H1 (cell line): ENCODE measurements at regions not wholly inside any gene's neighbourhood (a gene's known extent, or its start where the extent isn't known, plus 50 kb on each side); places are given as distances from the start of the nearest gene placed in this dataset.
A peak's percentile ranks its signal among the peaks of the same experiment; 100 is the strongest.

Experiments
- CTCF ChIA-PET: fragments of 300-600 bp; sonication (Branson Sonifier 250); formaldehyde crosslinking; loops from one replicate; lab custom pipeline; 2021; ENCODE audit not compliant: partially characterized antibody; lab: Charles Lee
- POLR2A ChIA-PET: fragments of 300-600 bp; sonication (Branson Sonifier 250); formaldehyde crosslinking; loops from one replicate; lab custom pipeline; 2021; ENCODE audit warnings: inconsistent platforms; ENCODE audit not compliant: partially characterized antibody; lab: Charles Lee
- DNase-seq, 2 experiments: peaks; one replicate each; pipeline versions ENCODE4 v3.0.0 to v3.0.0-alpha.2; 2010 to 2022; ENCODE audit warnings: low spot score in 2 of 2, low read depth in 1 of 2, mixed read lengths in 1 of 2
- FAIRE-seq: peaks from 2 replicates; lab custom pipeline; 2011; peaks lifted over from hg19 to GRCh38; lab: Jason Lieb, UNC
- H2AFZ ChIP-seq: 2 replicates; pipeline ENCODE4 v1.8.1; 2012; ENCODE audit warnings: low read length, inconsistent platforms
- H2AK5ac ChIP-seq: 2 replicates; pipeline ENCODE4 v1.6.1; 2013; ENCODE audit warnings: low read depth, low read length
- H2BK120ac ChIP-seq: replicated peaks from 2 replicates; pipeline ENCODE3; 2013; ENCODE audit warnings: low read depth, low read length, inconsistent platforms
- H2BK12ac ChIP-seq: 2 replicates; pipeline ENCODE4 v1.6.1; 2013; ENCODE audit warnings: low read depth, low read length
- H2BK15ac ChIP-seq: 2 replicates; pipeline ENCODE4 v1.6.1; 2013; ENCODE audit warnings: low read length
- H2BK20ac ChIP-seq: 2 replicates; pipeline ENCODE4 v1.6.1; 2013; ENCODE audit warnings: low read length
- H2BK5ac ChIP-seq: 2 replicates; pipeline ENCODE4 v1.6.1; 2013; ENCODE audit warnings: low read depth, low read length
- H3K14ac ChIP-seq: 2 replicates; pipeline ENCODE4 v1.6.1; 2013; ENCODE audit warnings: inconsistent platforms; ENCODE audit not compliant: insufficient read length
- H3K18ac ChIP-seq: 2 replicates; pipeline ENCODE4 v1.6.1; 2013; ENCODE audit warnings: low read length; ENCODE audit errors: extremely low read depth
- H3K23ac ChIP-seq: 2 replicates; pipeline ENCODE4 v1.6.1; 2013; ENCODE audit warnings: inconsistent platforms; ENCODE audit not compliant: insufficient read length
- H3K23me2 ChIP-seq: 2 replicates; pipeline ENCODE4 v1.6.1; 2013; ENCODE audit warnings: low read depth, low read length
- H3K27ac ChIP-seq: 2 replicates; pipeline ENCODE4 v1.6.1; 2011; ENCODE audit warnings: low read depth, low read length, inconsistent platforms
- H3K27me3 ChIP-seq, 4 experiments: replicated peaks in 1 of 4; 1 replicate in 1 of 4; 2 replicates in 3 of 4; pipeline versions ENCODE4 v1.6.1 to v1.8.1; 2011 to 2013; ENCODE audit warnings: low read length in 3 of 4, mild to moderate bottlenecking in 3 of 4, inconsistent platforms in 2 of 4, mixed read lengths in 2 of 4, moderate library complexity in 1 of 4; ENCODE audit not compliant: control insufficient read depth in 3 of 4, insufficient read depth in 3 of 4; ENCODE audit errors: extremely low read depth in 1 of 4
- H3K36me3 ChIP-seq, 4 experiments: 2 replicates each; pipeline versions ENCODE4 v1.6.1 to v1.8.1; 2011 to 2013; ENCODE audit warnings: mild to moderate bottlenecking in 4 of 4, low read length in 3 of 4, moderate library complexity in 2 of 4, control low read depth in 1 of 4, inconsistent platforms in 1 of 4; ENCODE audit not compliant: insufficient read depth in 4 of 4, control insufficient read depth in 2 of 4
- H3K4ac ChIP-seq: replicated peaks from 2 replicates; pipeline ENCODE3; 2013; ENCODE audit warnings: low read length, low read depth, mixed read lengths, inconsistent platforms; ENCODE audit not compliant: insufficient read length
- H3K4me1 ChIP-seq, 4 experiments: replicated peaks in 1 of 4; 1 replicate in 1 of 4; 2 replicates in 3 of 4; pipeline versions ENCODE4 v1.6.1 to v1.8.1; 2011 to 2013; ENCODE audit warnings: low read length in 3 of 4, inconsistent platforms in 2 of 4, mixed read lengths in 1 of 4; ENCODE audit not compliant: insufficient read depth in 4 of 4, control insufficient read depth in 3 of 4
- H3K4me2 ChIP-seq, 2 experiments: 2 replicates each; pipeline versions ENCODE4 v1.6.1 to v1.8.1; 2011 to 2013; ENCODE audit warnings: low read depth in 2 of 2, low read length in 2 of 2, control low read depth in 1 of 2, inconsistent platforms in 1 of 2, mild to moderate bottlenecking in 1 of 2; ENCODE audit not compliant: insufficient read depth in 1 of 2
- H3K4me3 ChIP-seq, 4 experiments: fragments of 200-600, 300-600 bp in 1 of 4; sonication (generic), shearing (Covaris generic), sonication (Bioruptor Twin) in 1 of 4; 2 replicates each; pipeline versions ENCODE4 v1.5.1 to v1.8.1; 2011 to 2016; ENCODE audit warnings: low read length in 4 of 4, low read depth in 3 of 4, control low read depth in 2 of 4, inconsistent platforms in 2 of 4, mild to moderate bottlenecking in 2 of 4, mixed read lengths in 1 of 4, moderate library complexity in 1 of 4; ENCODE audit not compliant: insufficient read depth in 2 of 4; ENCODE audit errors: extremely low read depth in 1 of 4
- H3K56ac ChIP-seq: replicated peaks from 2 replicates; pipeline ENCODE3; 2013; ENCODE audit warnings: low read depth, mild to moderate bottlenecking, mixed read lengths, low read length, inconsistent platforms; ENCODE audit not compliant: insufficient read length
- H3K79me1 ChIP-seq: 2 replicates; pipeline ENCODE4 v1.6.1; 2013; ENCODE audit warnings: low read depth, low read length, control low read depth
- H3K79me2 ChIP-seq, 2 experiments: 2 replicates each; pipeline versions ENCODE4 v1.6.1 to v1.8.1; 2012 to 2013; ENCODE audit warnings: low read length in 2 of 2, mild to moderate bottlenecking in 2 of 2, inconsistent platforms in 1 of 2; ENCODE audit not compliant: insufficient read depth in 2 of 2, control insufficient read depth in 1 of 2
- H3K9ac ChIP-seq, 4 experiments: replicated peaks in 1 of 4; 1 replicate in 1 of 4; 2 replicates in 3 of 4; pipeline versions ENCODE4 v1.6.1 to v1.8.1; 2011 to 2013; ENCODE audit warnings: low read depth in 3 of 4, low read length in 3 of 4, control low read depth in 2 of 4, mild to moderate bottlenecking in 2 of 4, moderate library complexity in 2 of 4, inconsistent platforms in 1 of 4; ENCODE audit errors: extremely low read depth in 1 of 4
- H3K9me3 ChIP-seq, 2 experiments: 2 replicates each; pipeline versions ENCODE4 v1.6.1 to v1.8.1; 2012 to 2013; ENCODE audit warnings: mild to moderate bottlenecking in 2 of 2, moderate library complexity in 2 of 2, control low read depth in 1 of 2, inconsistent platforms in 1 of 2, low read depth in 1 of 2, low read length in 1 of 2, mixed read lengths in 1 of 2; ENCODE audit not compliant: insufficient read depth in 2 of 2
- H4K20me1 ChIP-seq, 2 experiments: replicated peaks in 1 of 2; 2 replicates each; pipeline versions ENCODE3 to v1.8.1; 2011 to 2013; ENCODE audit warnings: inconsistent platforms in 2 of 2, low read length in 2 of 2, mild to moderate bottlenecking in 1 of 2; ENCODE audit not compliant: insufficient read depth in 2 of 2, control insufficient read depth in 1 of 2
- H4K5ac ChIP-seq: 2 replicates; pipeline ENCODE4 v1.6.1; 2013; ENCODE audit warnings: low read length, low read depth, mixed read lengths, inconsistent platforms; ENCODE audit not compliant: insufficient read length
- H4K8ac ChIP-seq: 2 replicates; pipeline ENCODE4 v1.8.0; 2013; ENCODE audit warnings: mild to moderate bottlenecking, moderate library complexity, low read length, inconsistent platforms; ENCODE audit not compliant: insufficient read depth; ENCODE audit errors: extremely low read depth
- H4K91ac ChIP-seq: replicated peaks from 2 replicates; pipeline ENCODE3; 2013; ENCODE audit warnings: low read length, mixed read lengths, inconsistent platforms; ENCODE audit not compliant: insufficient read length
- CEBPB ChIP-seq: IDR thresholded peaks from 2 replicates; pipeline ENCODE4 v1.6.1; 2012; ENCODE audit warnings: low read depth, low read length
- EGR1 ChIP-seq: IDR thresholded peaks from 2 replicates; pipeline ENCODE4 v1.6.1; 2011; ENCODE audit warnings: low read depth, low read length, borderline replicate concordance
- FOSL1 ChIP-seq: IDR thresholded peaks from 2 replicates; pipeline ENCODE4 v1.6.1; 2011; ENCODE audit warnings: mild to moderate bottlenecking, low read depth, low read length, moderate library complexity; ENCODE audit not compliant: insufficient read depth
- HDAC6 ChIP-seq: IDR thresholded peaks from one replicate; pipeline ENCODE4 v1.7.1; 2012; ENCODE audit warnings: low read depth, mild to moderate bottlenecking, inconsistent platforms, low read length, moderate library complexity
- KDM1A ChIP-seq: fragments of 200-600, 300-600 bp; sonication (generic); IDR thresholded peaks from 2 replicates; pipeline ENCODE4 v1.7.1; 2016; ENCODE audit warnings: mild to moderate bottlenecking, low read length, borderline replicate concordance
- RNF2 ChIP-seq: fragments of 200-900, 300-1000 bp; sonication (generic); IDR thresholded peaks from 2 replicates; pipeline ENCODE4 v1.7.1; 2016; ENCODE audit warnings: borderline replicate concordance, low read depth, mild to moderate bottlenecking, antibody characterized with exemption, low read length; ENCODE audit not compliant: poor library complexity, severe bottlenecking; ENCODE audit errors: missing control alignments
- SRF ChIP-seq: IDR thresholded peaks from 2 replicates; pipeline ENCODE4 v1.6.1; 2011; ENCODE audit warnings: mild to moderate bottlenecking, low read depth, low read length, moderate library complexity
- SUZ12 ChIP-seq: fragments of 200-600 bp; sonication (generic); IDR thresholded peaks from 2 replicates; pipeline ENCODE4 v1.6.1; 2012; ENCODE audit warnings: mild to moderate bottlenecking, inconsistent platforms, low read length, moderate library complexity, mixed read lengths
- WGBS, 2 experiments: shearing (Covaris generic) in 1 of 2; methylation state at CpG; one replicate each; pipeline versions ENCODE4 v1.1.6 to v1.1.7; 2013 to 2015; ENCODE audit warnings: low lambda C conversion rate in 2 of 2, mixed read lengths in 2 of 2, inconsistent platforms in 1 of 2, low coverage in 1 of 2, missing lambda C conversion rate in 1 of 2; ENCODE audit not compliant: insufficient replicate concordance in 2 of 2, insufficient coverage in 1 of 2, insufficient read length in 1 of 2; ENCODE audit errors: extremely low coverage in 1 of 2, missing lambda C conversion rate in 1 of 2; 5-methylcytosine and 5-hydroxymethylcytosine counted together
- TF ChIP-seq, protein P1 (sequence below): IDR thresholded peaks from 2 replicates; pipeline ENCODE4 v1.6.1; 2012; ENCODE audit warnings: inconsistent platforms
- TF ChIP-seq, protein P2 (sequence below): IDR thresholded peaks from 2 replicates; pipeline ENCODE4 v1.6.1; 2011; ENCODE audit warnings: low read depth, mild to moderate bottlenecking, low read length; ENCODE audit not compliant: insufficient read depth
- TF ChIP-seq, protein P3 (sequence below): IDR thresholded peaks from 2 replicates; pipeline ENCODE4 v1.6.1; 2012; ENCODE audit warnings: inconsistent platforms

DNA sequence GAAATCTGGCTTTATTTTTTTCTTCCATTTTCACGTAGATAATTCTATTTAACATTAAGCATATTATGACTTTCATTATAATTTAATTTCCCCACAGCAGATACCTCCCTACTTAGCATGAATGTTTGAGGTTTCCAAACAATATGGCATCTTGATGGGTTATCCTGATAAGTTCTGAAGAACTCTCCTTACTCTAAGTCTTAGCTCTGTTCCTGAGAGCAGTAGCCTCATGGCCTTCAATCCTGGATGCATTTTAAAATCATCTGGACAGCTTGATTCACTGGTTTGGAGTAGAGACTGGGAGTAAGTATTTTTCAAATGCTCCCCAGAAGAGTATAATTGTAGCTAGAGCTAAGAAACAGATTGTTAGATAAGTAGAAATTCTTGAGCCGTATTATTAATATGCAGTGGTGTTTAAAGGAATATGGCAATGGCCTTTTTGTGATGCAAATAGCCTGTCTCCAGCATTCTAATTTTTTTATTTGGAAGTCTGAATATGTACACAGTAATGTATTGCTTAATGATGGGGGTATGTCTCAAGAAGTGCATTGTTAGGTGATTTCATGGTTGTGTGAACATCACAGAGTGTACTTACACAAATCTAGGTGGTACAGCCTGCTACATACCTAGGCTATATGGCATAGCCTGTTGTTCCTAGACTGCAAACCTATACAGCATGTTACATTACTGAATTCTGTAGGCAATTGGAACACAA lies 110.5 kb upstream of the EEF1E1 start:
- Histone ChIP-seq H3K27me3 (no peaks in the 10 kb centered on the region), H3K9me3 (no peaks in the 10 kb centered on the region), H2BK12ac (no peak overlapping the region), H2BK5ac (no peak overlapping the region), H2BK20ac (no peak overlapping the region), H4K91ac (no peak overlapping the region), H3K4ac (no peak overlapping the region), H3K56ac (no peak overlapping the region), H2BK120ac (no peak overlapping the region), H4K20me1 (no peaks in the 10 kb centered on the region), H3K18ac (no peak overlapping the region), H3K27ac (no peak overlapping the region), H3K23me2 (no peaks in the 10 kb centered on the region), H4K5ac (no peak overlapping the region), H2AFZ (no peak overlapping the region), H2AK5ac (no peak overlapping the region), H2BK15ac (no peak overlapping the region), H3K79me2 (no peaks in the 10 kb centered on the region), H3K79me1 (no peaks in the 10 kb centered on the region), H3K23ac (no peak overlapping the region), H3K4me2 (no peak overlapping the region), H3K14ac (no peak overlapping the region), H3K4me3 (no peak overlapping the region), H3K9ac (no peak overlapping the region), H3K4me1 (no peaks in the 10 kb centered on the region), H4K8ac (no peak overlapping the region), H3K36me3 (no peaks in the 10 kb centered on the region)
- POLR2A ChIA-PET = no interaction called here
- 93% methylated on average over 2 of the region's 2 CpGs; no CpG with 5 or more reads in 1 of the 2 experiments for WGBS, 2 experiments
- CTCF ChIA-PET = interaction anchor here (1.0 to 5.7 kb wide), 3 partner anchors 13 to 81 kb away, joined by 3 to 22 read pairs (median 18); no protein-coding TSS in a partner anchor
- FAIRE-seq (no peak), DNase-seq (peak in 1 of 2 experiments; percentile 1)
- TF ChIP-seq CEBPB = no peak
- no peak for TF ChIP-seq EGR1
- TF ChIP-seq, protein P1, sequence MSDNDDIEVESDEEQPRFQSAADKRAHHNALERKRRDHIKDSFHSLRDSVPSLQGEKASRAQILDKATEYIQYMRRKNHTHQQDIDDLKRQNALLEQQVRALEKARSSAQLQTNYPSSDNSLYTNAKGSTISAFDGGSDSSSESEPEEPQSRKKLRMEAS = no peak
- no peak for TF ChIP-seq KDM1A
- TF ChIP-seq SUZ12 = no peak
- TF ChIP-seq RNF2 = no peak
- TF ChIP-seq FOSL1 = no peak
- no peak for TF ChIP-seq SRF
- TF ChIP-seq, protein P2, sequence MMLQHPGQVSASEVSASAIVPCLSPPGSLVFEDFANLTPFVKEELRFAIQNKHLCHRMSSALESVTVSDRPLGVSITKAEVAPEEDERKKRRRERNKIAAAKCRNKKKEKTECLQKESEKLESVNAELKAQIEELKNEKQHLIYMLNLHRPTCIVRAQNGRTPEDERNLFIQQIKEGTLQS = no peak
- TF ChIP-seq, protein P3, sequence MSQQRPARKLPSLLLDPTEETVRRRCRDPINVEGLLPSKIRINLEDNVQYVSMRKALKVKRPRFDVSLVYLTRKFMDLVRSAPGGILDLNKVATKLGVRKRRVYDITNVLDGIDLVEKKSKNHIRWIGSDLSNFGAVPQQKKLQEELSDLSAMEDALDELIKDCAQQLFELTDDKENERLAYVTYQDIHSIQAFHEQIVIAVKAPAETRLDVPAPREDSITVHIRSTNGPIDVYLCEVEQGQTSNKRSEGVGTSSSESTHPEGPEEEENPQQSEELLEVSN = no peak
- no peak for TF ChIP-seq HDAC6
